ENCODE measurements at regions not wholly inside any gene's neighbourhood (a gene's known extent, or its start where the extent isn't known, plus 50 kb on each side); places are given as distances from the start of the nearest gene placed in this dataset.

DNA sequence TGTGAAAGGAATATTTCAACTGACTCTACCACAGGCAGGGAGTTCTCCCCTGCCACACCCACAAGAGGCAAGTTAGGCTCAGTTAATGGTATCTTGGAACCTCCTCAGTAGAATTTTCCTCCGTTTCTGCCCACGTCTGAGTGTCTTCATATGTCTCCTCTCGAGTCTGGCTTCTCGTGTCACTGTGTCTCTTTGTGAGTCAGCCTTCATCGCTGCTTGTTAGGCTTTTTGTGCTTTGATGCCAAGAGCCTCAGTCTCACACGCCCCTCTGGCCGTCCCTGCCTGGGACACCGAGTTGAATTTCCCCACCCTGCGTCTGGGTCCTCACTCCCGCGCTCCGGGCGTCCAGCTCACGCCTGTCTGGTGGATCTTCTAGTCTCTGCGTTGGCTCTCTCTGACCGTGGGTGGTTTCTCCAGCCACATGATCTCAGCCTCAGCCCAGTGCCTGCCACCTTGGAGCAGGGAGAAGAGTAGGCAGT, 125.7 kb upstream of the GADD45A start:
- TF ChIP-seq, protein P1, sequence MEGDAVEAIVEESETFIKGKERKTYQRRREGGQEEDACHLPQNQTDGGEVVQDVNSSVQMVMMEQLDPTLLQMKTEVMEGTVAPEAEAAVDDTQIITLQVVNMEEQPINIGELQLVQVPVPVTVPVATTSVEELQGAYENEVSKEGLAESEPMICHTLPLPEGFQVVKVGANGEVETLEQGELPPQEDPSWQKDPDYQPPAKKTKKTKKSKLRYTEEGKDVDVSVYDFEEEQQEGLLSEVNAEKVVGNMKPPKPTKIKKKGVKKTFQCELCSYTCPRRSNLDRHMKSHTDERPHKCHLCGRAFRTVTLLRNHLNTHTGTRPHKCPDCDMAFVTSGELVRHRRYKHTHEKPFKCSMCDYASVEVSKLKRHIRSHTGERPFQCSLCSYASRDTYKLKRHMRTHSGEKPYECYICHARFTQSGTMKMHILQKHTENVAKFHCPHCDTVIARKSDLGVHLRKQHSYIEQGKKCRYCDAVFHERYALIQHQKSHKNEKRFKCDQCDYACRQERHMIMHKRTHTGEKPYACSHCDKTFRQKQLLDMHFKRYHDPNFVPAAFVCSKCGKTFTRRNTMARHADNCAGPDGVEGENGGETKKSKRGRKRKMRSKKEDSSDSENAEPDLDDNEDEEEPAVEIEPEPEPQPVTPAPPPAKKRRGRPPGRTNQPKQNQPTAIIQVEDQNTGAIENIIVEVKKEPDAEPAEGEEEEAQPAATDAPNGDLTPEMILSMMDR (IDR thresholded peaks at IDR 0.05): no peak
- TF ChIP-seq, protein P2, sequence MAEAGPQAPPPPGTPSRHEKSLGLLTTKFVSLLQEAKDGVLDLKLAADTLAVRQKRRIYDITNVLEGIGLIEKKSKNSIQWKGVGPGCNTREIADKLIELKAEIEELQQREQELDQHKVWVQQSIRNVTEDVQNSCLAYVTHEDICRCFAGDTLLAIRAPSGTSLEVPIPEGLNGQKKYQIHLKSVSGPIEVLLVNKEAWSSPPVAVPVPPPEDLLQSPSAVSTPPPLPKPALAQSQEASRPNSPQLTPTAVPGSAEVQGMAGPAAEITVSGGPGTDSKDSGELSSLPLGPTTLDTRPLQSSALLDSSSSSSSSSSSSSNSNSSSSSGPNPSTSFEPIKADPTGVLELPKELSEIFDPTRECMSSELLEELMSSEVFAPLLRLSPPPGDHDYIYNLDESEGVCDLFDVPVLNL (CRISPR knock-in tag; IDR thresholded peaks at IDR 0.05; ENCODE audit: borderline replicate concordance, low read depth): no peak
- no peak for TF ChIP-seq ELF4 (CRISPR knock-in tag; IDR thresholded peaks at IDR 0.05; ENCODE audit: low read depth)
- no peak for TF ChIP-seq ZNF138 (CRISPR knock-in tag; conservative IDR thresholded peaks at IDR 0.05)
- TF ChIP-seq, protein P3, sequence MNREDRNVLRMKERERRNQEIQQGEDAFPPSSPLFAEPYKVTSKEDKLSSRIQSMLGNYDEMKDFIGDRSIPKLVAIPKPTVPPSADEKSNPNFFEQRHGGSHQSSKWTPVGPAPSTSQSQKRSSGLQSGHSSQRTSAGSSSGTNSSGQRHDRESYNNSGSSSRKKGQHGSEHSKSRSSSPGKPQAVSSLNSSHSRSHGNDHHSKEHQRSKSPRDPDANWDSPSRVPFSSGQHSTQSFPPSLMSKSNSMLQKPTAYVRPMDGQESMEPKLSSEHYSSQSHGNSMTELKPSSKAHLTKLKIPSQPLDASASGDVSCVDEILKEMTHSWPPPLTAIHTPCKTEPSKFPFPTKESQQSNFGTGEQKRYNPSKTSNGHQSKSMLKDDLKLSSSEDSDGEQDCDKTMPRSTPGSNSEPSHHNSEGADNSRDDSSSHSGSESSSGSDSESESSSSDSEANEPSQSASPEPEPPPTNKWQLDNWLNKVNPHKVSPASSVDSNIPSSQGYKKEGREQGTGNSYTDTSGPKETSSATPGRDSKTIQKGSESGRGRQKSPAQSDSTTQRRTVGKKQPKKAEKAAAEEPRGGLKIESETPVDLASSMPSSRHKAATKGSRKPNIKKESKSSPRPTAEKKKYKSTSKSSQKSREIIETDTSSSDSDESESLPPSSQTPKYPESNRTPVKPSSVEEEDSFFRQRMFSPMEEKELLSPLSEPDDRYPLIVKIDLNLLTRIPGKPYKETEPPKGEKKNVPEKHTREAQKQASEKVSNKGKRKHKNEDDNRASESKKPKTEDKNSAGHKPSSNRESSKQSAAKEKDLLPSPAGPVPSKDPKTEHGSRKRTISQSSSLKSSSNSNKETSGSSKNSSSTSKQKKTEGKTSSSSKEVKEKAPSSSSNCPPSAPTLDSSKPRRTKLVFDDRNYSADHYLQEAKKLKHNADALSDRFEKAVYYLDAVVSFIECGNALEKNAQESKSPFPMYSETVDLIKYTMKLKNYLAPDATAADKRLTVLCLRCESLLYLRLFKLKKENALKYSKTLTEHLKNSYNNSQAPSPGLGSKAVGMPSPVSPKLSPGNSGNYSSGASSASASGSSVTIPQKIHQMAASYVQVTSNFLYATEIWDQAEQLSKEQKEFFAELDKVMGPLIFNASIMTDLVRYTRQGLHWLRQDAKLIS (CRISPR knock-in tag; IDR thresholded peaks at IDR 0.05; ENCODE audit: borderline replicate concordance): no peak
- no peak for TF ChIP-seq FOXJ3 (CRISPR knock-in tag; IDR thresholded peaks at IDR 0.05; ENCODE audit: borderline replicate concordance)
- TF ChIP-seq, protein P4, sequence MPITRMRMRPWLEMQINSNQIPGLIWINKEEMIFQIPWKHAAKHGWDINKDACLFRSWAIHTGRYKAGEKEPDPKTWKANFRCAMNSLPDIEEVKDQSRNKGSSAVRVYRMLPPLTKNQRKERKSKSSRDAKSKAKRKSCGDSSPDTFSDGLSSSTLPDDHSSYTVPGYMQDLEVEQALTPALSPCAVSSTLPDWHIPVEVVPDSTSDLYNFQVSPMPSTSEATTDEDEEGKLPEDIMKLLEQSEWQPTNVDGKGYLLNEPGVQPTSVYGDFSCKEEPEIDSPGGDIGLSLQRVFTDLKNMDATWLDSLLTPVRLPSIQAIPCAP (CRISPR knock-in tag; IDR thresholded peaks at IDR 0.05): no peak
- TF ChIP-seq, protein P5, sequence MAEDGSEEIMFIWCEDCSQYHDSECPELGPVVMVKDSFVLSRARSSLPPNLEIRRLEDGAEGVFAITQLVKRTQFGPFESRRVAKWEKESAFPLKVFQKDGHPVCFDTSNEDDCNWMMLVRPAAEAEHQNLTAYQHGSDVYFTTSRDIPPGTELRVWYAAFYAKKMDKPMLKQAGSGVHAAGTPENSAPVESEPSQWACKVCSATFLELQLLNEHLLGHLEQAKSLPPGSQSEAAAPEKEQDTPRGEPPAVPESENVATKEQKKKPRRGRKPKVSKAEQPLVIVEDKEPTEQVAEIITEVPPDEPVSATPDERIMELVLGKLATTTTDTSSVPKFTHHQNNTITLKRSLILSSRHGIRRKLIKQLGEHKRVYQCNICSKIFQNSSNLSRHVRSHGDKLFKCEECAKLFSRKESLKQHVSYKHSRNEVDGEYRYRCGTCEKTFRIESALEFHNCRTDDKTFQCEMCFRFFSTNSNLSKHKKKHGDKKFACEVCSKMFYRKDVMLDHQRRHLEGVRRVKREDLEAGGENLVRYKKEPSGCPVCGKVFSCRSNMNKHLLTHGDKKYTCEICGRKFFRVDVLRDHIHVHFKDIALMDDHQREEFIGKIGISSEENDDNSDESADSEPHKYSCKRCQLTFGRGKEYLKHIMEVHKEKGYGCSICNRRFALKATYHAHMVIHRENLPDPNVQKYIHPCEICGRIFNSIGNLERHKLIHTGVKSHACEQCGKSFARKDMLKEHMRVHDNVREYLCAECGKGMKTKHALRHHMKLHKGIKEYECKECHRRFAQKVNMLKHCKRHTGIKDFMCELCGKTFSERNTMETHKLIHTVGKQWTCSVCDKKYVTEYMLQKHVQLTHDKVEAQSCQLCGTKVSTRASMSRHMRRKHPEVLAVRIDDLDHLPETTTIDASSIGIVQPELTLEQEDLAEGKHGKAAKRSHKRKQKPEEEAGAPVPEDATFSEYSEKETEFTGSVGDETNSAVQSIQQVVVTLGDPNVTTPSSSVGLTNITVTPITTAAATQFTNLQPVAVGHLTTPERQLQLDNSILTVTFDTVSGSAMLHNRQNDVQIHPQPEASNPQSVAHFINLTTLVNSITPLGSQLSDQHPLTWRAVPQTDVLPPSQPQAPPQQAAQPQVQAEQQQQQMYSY (CRISPR knock-in tag; IDR thresholded peaks at IDR 0.05): no peak
- TF ChIP-seq, protein P6, sequence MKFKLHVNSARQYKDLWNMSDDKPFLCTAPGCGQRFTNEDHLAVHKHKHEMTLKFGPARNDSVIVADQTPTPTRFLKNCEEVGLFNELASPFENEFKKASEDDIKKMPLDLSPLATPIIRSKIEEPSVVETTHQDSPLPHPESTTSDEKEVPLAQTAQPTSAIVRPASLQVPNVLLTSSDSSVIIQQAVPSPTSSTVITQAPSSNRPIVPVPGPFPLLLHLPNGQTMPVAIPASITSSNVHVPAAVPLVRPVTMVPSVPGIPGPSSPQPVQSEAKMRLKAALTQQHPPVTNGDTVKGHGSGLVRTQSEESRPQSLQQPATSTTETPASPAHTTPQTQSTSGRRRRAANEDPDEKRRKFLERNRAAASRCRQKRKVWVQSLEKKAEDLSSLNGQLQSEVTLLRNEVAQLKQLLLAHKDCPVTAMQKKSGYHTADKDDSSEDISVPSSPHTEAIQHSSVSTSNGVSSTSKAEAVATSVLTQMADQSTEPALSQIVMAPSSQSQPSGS (CRISPR knock-in tag; IDR thresholded peaks at IDR 0.05; ENCODE audit: borderline replicate concordance, low read depth): no peak
- no peak for TF ChIP-seq GABPB1 (CRISPR knock-in tag; IDR thresholded peaks at IDR 0.05)
